Memory B cell (primary cell): ENCODE measurements at regions not wholly inside any gene's neighbourhood (a gene's known extent, or its start where the extent isn't known, plus 50 kb on each side); places are given as distances from the start of the nearest gene placed in this dataset.

Source experiments
- ATAC-seq: fragments of 150-1000 bp; cut with Tn5 transposase; 2 replicates; pipeline ENCODE4 v1.10.0; 2021; ENCODE audit warnings: low read depth, mild to moderate bottlenecking, moderate library complexity
- DNase-seq, 2 donors: peaks; one replicate each; pipeline ENCODE4 v3.0.0; 2022; ENCODE audit warnings: low spot score in 2 of 2
- H3K27ac Mint-ChIP-seq: one replicate; pipeline ENCODE4 v1.8.0; 2022; ENCODE audit warnings: mild to moderate bottlenecking, moderate library complexity, mixed read lengths
- H3K27me3 Mint-ChIP-seq: one replicate; pipeline ENCODE4 v1.8.0; 2022; ENCODE audit warnings: mixed read lengths
- H3K36me3 Mint-ChIP-seq: one replicate; pipeline ENCODE4 v1.8.0; 2022; ENCODE audit warnings: mild to moderate bottlenecking, mixed read lengths
- H3K4me1 Mint-ChIP-seq: one replicate; pipeline ENCODE4 v1.8.0; 2022; ENCODE audit warnings: mixed read lengths
- H3K4me3 Mint-ChIP-seq: one replicate; pipeline ENCODE4 v1.8.0; 2022; ENCODE audit warnings: mild to moderate bottlenecking, moderate library complexity, mixed read lengths
- H3K9me3 Mint-ChIP-seq: one replicate; pipeline ENCODE4 v1.8.0; 2022; ENCODE audit warnings: mixed read lengths

DNA sequence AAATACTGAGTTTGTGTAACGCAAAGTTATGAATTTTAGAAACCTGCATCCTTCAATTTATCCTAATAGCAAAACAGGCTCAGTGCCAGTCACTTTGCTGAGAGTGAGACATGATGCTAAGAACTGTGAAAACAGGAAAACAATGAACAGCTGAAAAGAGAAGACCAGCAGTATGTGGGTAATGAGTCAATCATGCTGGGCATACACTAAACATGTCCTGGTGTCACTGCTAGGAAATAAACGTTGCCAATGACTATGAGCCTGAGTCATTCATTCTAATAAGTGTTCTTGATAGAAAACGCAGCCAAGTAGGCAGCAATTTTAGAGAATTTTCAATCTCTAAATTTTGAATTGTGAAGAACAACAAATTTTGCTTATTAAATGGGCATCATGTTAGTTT, 237.3 kb downstream of the GALR1 start:
- H3K27me3 Mint-ChIP-seq: peaks cover 18% of the 10 kb centered on the region
- H3K36me3 Mint-ChIP-seq: peaks cover 2% of the 10 kb centered on the region
- H3K9me3 Mint-ChIP-seq: peaks cover 4% of the 10 kb centered on the region
- no peak overlapping the region for H3K4me3 Mint-ChIP-seq
- ATAC-seq: no peak
- DNase-seq: no peak
- no peaks in the 10 kb centered on the region for H3K4me1 Mint-ChIP-seq
- no peak overlapping the region for H3K27ac Mint-ChIP-seq

DNA sequence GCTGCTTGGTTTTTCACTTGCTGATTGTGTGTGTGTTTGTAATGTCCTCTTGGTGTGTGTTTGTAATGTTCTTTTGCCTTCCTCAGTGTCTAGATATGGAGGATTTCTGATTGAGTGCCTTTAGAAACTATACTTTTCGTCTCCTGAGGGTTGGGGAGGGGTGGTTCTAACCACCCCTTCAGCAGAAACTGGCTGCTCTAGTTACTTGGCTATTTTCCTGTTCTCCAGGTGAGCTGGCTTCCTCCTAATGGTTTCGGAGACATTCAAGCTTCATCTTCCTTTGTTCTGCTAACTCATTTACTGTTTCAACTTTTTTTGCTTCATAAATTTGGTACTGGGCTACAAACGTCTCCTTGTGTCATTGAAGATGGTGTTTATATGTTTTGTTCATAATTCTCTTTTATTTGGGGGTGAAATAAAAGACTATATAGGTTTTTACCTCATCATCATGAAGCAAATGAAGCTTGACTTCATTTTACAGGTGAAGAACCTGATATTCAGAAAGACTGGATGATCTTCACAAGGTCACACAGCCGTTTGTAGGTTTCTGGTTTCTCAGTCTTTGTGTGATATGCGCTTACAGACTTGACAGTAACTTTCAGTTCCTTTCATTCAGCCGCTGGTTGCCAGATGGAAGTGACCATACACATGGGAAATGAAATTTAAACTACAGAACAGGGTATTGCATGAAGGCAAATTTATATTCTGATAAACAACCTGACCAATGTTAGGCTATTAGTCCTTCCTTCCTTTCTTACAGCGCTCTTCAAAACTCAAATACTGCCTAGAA, 238.5 kb downstream of the GALR1 start:
- peaks cover 4% of the 10 kb centered on the region for H3K9me3 Mint-ChIP-seq
- H3K27ac Mint-ChIP-seq: no peak overlapping the region
- H3K4me3 Mint-ChIP-seq: no peak overlapping the region
- H3K36me3 Mint-ChIP-seq: peaks cover 2% of the 10 kb centered on the region
- no peaks in the 10 kb centered on the region for H3K4me1 Mint-ChIP-seq
- DNase-seq (no peak), ATAC-seq (no peak)
- H3K27me3 Mint-ChIP-seq: peaks cover 18% of the 10 kb centered on the region

DNA sequence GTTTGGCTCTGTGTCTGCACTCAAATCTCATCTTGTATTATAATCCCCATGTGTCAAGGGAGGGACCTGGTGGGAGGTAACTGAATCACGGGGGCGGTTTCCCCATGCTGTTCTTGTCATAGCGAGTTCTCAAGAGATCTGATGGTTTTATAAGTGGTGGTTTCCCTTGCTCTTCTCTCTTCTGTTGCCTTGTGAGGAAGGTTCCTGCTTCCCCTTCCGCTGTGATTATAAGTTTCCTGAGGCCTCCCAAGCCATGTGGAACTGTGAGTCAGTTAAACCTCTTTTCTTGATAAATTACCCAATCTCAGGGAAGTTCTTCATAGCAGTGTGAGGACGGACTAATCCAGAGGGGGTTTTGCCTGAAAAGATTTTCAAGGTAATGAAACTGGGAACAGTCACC, 245.4 kb downstream of the GALR1 start:
- no peak for ATAC-seq
- Mint-ChIP-seq H3K4me3 (no peak overlapping the region), H3K36me3 (no peaks in the 10 kb centered on the region), H3K4me1 (no peaks in the 10 kb centered on the region), H3K27ac (no peak overlapping the region), H3K9me3 (peaks cover 1% of the 10 kb centered on the region), H3K27me3 (peaks cover 7% of the 10 kb centered on the region)
- no peak for DNase-seq

DNA sequence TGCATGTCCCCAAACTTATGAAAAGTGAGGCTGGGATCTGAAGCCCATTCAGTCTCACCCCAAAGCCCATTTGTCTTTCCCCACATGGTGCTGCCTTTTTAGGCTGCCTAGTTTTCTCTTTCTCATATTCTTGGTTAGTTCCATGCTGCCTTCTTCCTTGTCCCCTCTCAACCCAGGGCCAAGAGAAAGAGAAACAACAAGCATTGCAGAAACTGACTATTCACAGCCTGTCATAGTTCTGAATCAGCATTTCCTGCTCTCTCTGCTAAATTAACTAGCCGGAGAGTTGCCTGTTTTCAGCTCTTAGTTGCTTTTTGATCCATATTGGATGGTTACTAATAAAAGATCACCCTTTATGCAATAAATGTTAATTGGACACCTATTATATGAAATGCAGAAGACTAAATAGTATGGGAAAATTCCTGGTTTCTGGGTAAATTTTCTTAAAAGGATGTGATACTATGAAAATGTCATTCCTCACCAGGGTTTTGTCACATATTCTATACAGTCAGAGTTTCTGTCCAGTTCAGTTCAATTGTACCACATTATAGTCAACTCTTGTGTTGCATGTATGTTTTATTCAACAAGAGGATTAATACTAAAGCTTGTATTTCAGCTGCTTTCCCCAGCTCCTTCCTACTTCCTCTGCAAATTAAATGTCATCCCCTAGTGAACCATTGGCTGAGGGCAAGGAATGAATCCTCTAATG, 246.5 kb downstream of the GALR1 start:
- no peaks in the 10 kb centered on the region for H3K36me3 Mint-ChIP-seq
- no peaks in the 10 kb centered on the region for H3K9me3 Mint-ChIP-seq
- H3K4me1 Mint-ChIP-seq: no peaks in the 10 kb centered on the region
- H3K4me3 Mint-ChIP-seq: no peak overlapping the region
- H3K27me3 Mint-ChIP-seq: peaks cover 3% of the 10 kb centered on the region
- H3K27ac Mint-ChIP-seq: no peak overlapping the region
- DNase-seq (no peak), ATAC-seq (no peak)

DNA sequence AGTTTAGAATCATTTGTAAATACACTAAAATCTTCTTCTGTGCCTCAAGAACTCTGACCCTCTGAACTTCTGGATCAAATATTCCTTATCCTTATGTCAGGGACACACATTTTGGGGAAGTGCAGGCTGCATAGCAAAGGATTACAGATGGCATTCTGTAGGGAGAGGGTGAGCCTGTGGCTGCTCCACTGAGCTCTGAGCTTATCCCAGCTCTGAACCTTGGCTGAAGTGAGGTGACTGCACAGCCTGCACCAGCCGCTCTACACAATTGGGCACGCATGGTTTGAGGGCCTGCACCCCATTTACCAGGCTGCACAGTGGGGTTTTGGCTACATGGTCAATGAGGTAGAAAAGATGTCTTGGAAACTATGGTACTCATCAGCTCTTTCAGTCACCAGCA, 251.6 kb downstream of the GALR1 start:
- Mint-ChIP-seq H3K27ac (no peak overlapping the region), H3K9me3 (no peaks in the 10 kb centered on the region), H3K36me3 (no peaks in the 10 kb centered on the region), H3K27me3 (no peaks in the 10 kb centered on the region), H3K4me3 (no peak overlapping the region), H3K4me1 (no peaks in the 10 kb centered on the region)
- DNase-seq: no peak
- no peak for ATAC-seq

DNA sequence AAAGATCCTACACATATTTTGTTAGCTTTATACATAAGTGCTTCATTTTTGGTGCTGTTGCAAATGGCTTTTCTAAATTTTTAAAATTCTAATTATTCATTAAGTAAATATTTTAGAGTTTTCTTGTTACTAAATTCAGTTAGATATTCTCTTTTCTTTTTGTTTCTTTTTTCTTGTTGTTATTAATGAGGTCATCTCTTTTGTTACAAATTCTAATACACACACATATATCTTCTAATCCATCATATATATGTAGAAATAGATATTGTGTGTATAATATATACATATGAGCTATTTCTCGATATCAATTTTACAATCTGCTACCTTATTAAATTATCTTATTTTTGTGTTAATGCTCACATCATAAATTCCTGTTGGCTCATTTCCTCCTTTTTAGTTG, 255.9 kb downstream of the GALR1 start:
- Mint-ChIP-seq H3K9me3 (peaks cover 2% of the 10 kb centered on the region), H3K4me1 (no peaks in the 10 kb centered on the region), H3K27ac (no peak overlapping the region), H3K4me3 (no peak overlapping the region), H3K36me3 (no peaks in the 10 kb centered on the region), H3K27me3 (peaks cover 5% of the 10 kb centered on the region)
- DNase-seq: no peak
- no peak for ATAC-seq

DNA sequence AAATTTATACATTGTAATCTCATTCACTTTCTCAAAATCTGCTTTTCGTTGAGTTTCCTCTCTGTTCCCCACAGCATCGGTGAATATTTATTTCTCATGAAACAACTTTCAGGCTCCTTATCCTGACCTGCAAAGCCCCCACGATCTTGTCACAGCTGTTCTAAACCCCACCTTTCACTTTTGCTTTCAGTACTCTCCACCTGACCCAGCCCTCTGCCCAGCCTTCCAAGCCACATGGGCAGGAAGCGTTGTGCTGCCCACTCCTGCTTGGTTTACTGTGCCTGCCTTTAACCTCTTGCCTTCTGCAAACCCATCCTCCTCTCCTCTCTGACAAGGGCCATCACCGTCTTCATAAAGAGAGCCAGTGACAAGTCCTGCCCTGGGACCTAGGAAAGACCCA, 262.5 kb downstream of the GALR1 start:
- peaks cover 5% of the 10 kb centered on the region for H3K27me3 Mint-ChIP-seq
- DNase-seq (no peak), ATAC-seq (no peak)
- peaks cover 5% of the 10 kb centered on the region for H3K4me1 Mint-ChIP-seq
- H3K9me3 Mint-ChIP-seq: peaks cover 6% of the 10 kb centered on the region
- no peak overlapping the region for H3K4me3 Mint-ChIP-seq
- no peak overlapping the region for H3K27ac Mint-ChIP-seq
- no peaks in the 10 kb centered on the region for H3K36me3 Mint-ChIP-seq

DNA sequence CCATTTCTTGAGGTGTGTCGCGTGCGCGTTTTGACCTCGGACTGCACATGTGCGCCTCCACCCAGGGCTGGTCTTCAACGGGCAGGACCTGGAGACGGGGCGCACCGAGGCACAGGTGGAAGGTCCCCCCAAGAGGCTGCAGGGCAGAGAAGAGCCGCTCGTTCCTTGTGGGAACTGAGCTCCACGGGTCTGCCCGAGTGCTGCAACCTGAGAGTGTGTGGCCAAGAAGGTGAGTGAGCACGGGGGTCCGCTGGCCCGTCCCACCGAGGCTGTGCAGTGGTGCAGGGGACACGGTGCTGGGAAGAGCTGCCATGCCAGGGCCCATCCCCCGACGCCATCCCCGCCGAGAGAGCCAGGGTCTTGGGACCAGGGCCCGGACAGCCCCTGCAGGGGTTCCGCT, 268.3 kb downstream of the GALR1 start:
- DNase-seq (no peak), ATAC-seq (no peak)
- no peaks in the 10 kb centered on the region for H3K27me3 Mint-ChIP-seq
- H3K27ac Mint-ChIP-seq: no peak overlapping the region
- H3K9me3 Mint-ChIP-seq: peaks cover 4% of the 10 kb centered on the region
- H3K4me3 Mint-ChIP-seq: no peak overlapping the region
- no peaks in the 10 kb centered on the region for H3K4me1 Mint-ChIP-seq
- no peaks in the 10 kb centered on the region for H3K36me3 Mint-ChIP-seq

DNA sequence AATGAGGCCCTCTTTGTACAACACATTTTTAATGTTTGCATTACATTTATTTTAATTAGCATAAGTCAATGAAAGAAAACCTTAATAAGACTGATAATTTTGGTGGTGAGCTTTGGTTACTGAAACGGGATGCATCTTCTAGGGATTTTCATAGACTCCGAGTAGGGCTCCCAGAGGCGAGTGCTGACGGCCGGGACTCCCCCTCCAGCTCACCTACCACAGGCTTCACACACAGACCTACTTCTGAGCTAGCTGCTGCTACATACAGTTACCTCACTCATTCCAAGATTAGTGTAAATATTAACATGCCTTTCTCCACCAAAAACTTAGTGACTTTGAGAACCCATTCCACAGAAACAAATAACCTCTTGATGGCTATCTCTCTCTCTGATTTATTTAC, 271.1 kb downstream of the GALR1 start:
- Mint-ChIP-seq H3K27ac (no peak overlapping the region), H3K9me3 (no peaks in the 10 kb centered on the region), H3K27me3 (no peaks in the 10 kb centered on the region), H3K36me3 (no peaks in the 10 kb centered on the region), H3K4me1 (no peaks in the 10 kb centered on the region), H3K4me3 (no peak overlapping the region)
- no peak for ATAC-seq
- no peak for DNase-seq

DNA sequence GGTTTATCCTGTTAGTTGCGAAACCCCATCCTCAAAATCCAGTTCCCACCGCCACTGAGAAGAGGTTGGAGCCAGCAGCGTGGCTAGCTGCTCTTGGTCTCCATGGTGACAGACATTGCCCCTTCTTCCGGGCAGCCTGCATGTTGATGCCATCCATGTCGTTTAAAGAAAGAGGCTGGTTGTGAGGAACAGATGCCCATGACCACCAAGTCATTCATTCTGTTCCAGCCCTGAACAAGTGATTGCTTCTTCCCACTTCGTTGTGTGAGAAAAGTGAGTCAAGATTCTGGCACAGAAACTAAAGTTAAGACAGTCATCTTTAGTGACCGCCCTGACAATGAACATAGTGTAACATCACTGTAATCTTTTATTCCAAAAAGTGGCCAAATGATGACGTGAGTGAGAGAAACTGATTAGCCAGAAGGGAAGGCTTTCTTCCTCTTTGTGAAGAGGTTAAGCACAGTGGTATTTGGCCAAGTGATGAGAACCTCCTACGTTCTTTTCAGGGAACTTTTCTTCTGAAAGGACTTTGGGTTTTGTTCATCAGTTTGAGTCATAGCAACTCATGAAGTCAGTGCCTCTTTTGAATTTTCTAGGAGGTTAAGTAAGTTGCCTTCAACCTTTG, 272.5 kb downstream of the GALR1 start:
- H3K36me3 Mint-ChIP-seq: no peaks in the 10 kb centered on the region
- peaks cover 5% of the 10 kb centered on the region for H3K4me1 Mint-ChIP-seq

DNA sequence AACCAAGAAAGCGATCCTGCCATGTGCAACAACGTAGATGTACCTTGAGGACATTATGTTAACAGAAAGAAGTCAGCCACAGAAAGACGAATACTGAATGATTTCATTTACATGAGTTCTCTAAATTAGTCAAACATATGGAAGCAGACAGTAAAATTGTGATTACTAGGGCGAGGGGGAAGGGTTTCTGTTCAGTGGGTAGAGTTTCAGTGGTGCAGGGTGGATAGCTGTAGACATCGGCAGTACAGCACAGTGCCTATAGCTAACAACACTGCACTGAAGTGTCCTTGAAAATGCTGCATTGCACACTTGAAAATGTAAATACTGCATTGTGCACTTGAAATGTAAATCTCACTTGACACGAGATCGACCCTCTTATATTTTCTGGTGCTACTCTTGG, 275.3 kb downstream of the GALR1 start:
- H3K27ac Mint-ChIP-seq: no peak overlapping the region
- no peak for DNase-seq
- no peak overlapping the region for H3K4me3 Mint-ChIP-seq
- ATAC-seq: no peak
- H3K36me3 Mint-ChIP-seq: no peaks in the 10 kb centered on the region
- H3K4me1 Mint-ChIP-seq: peaks cover 5% of the 10 kb centered on the region
- H3K9me3 Mint-ChIP-seq: peaks cover 8% of the 10 kb centered on the region
- H3K27me3 Mint-ChIP-seq: no peaks in the 10 kb centered on the region

More for the DNA sequence above, 272.5 kb downstream of the GALR1 start:
- no peak for DNase-seq
- no peak for ATAC-seq
- Mint-ChIP-seq H3K4me3 (no peak overlapping the region), H3K27me3 (no peaks in the 10 kb centered on the region), H3K9me3 (peaks cover 6% of the 10 kb centered on the region), H3K27ac (no peak overlapping the region)

DNA sequence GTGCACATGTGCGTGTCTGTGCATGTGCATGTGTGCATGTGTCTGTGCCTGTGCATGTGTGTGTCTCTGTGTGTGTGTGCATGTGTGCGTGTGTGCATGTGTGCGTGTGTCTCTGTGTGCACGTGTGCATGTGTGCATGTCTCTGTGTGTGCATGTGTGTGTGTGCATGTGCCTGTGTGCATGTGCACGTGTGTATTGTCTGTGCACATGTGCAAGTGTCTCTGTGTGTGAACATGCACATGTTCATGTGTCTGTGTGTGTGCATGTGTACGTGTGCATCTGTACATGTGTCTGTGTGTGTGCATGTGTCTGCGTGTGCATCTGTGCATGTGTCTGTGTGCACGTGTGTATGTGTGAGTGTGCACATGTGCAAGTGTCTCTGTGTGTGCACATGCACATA, 277.3 kb downstream of the GALR1 start:
- Mint-ChIP-seq H3K9me3 (peaks cover 8% of the 10 kb centered on the region), H3K27me3 (no peaks in the 10 kb centered on the region), H3K36me3 (no peaks in the 10 kb centered on the region), H3K4me1 (peaks cover 5% of the 10 kb centered on the region), H3K4me3 (no peak overlapping the region), H3K27ac (no peak overlapping the region)
- DNase-seq (no peak), ATAC-seq (no peak)

DNA sequence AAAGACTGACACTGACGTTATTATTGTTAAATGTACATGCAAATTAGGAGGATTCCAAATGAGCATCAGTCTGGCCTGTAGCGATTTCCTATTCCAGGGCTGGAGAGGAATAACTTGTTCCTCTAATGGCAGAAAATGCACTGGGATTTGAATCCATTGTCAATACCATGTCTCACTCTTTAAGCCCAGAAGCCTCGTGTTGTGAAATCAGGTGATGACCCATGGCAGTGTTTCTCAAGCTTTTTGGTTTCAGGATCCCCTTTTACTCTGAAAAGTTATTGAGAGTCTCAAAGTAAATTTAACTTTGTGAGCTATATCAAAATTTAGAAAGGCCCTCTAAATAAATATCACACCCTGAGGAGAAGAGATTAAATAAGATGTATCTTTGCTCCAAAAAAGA, 279.2 kb downstream of the GALR1 start:
- Mint-ChIP-seq H3K4me3 (no peak overlapping the region), H3K9me3 (peaks cover 8% of the 10 kb centered on the region), H3K4me1 (peaks cover 5% of the 10 kb centered on the region), H3K36me3 (no peaks in the 10 kb centered on the region), H3K27ac (no peak overlapping the region), H3K27me3 (no peaks in the 10 kb centered on the region)
- no peak for DNase-seq
- ATAC-seq: no peak

DNA sequence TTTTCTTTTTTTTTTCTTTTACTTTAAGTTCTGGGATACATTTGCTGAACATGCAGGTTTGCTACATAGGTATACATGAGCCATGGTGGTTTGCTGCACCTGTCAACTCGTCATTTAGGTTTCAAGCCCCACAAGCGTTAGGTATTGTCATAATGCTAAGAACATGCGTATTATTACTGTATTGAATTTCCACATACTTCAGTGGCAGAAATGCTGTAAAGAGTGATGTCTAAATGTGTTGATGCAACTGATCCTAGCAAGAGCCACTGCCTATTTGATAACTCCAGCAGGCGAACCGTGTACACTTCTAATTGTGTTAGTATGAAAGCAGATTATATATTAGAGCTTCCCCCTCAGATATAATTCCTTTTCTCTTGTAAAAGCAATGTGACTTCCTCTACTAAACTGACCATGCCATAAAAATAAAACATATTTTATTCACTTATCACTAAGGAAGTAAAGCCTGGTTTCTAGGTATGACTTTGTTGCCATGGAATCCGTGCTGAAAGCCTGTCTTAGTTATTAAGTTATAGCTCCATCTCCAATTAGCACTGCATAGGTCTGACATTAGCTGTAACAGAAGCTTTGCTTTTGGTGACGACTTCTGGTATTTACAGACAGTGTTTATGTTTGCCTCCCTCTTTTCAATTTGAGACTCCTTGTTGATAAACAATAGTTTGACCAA, 280.0 kb downstream of the GALR1 start:
- peaks cover 8% of the 10 kb centered on the region for H3K9me3 Mint-ChIP-seq
- H3K36me3 Mint-ChIP-seq: no peaks in the 10 kb centered on the region
- H3K4me3 Mint-ChIP-seq: no peak overlapping the region
- DNase-seq (no peak), ATAC-seq (no peak)
- H3K27me3 Mint-ChIP-seq: no peaks in the 10 kb centered on the region
- no peak overlapping the region for H3K27ac Mint-ChIP-seq
- peaks cover 5% of the 10 kb centered on the region for H3K4me1 Mint-ChIP-seq
